C4-2B (cell line): ENCODE measurements at regions not wholly inside any gene's neighbourhood (a gene's known extent, or its start where the extent isn't known, plus 50 kb on each side); places are given as distances from the start of the nearest gene placed in this dataset.

Experiments used
- ZFX ChIP-seq: fragments of 450-650 bp; IDR thresholded peaks from 2 replicates; pipeline ENCODE4 v1.6.1; 2017
- TF ChIP-seq, protein P1 (sequence below): fragments of 450-650 bp; conservative IDR thresholded peaks from 2 replicates; pipeline ENCODE4 v1.5.1; 2017; ENCODE audit warnings: mild to moderate bottlenecking

DNA sequence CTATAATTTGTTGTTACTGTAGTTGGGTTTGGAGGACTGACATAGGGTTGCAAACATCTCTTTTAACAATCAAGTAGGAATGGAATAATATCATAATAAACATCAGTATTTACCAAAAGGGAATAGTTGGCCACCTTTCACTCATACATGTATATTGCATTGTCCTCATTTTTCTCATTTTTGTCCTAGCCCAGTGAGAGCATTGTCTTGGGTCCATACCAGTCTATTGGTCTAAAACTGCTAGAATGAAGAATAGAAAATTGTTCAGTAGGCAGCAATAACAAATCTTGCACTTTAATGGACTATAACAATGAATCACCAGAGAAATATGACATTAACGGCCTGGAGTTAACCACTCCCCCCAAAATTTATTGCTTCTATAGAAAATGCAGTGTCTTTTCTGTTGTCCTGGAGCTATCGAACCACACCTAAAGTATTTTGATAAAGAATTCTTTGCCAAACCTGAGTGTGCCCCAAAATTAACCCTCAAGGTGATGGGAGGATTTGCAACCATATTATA is 80.9 kb upstream of the IL33 start:
- TF ChIP-seq, protein P1, sequence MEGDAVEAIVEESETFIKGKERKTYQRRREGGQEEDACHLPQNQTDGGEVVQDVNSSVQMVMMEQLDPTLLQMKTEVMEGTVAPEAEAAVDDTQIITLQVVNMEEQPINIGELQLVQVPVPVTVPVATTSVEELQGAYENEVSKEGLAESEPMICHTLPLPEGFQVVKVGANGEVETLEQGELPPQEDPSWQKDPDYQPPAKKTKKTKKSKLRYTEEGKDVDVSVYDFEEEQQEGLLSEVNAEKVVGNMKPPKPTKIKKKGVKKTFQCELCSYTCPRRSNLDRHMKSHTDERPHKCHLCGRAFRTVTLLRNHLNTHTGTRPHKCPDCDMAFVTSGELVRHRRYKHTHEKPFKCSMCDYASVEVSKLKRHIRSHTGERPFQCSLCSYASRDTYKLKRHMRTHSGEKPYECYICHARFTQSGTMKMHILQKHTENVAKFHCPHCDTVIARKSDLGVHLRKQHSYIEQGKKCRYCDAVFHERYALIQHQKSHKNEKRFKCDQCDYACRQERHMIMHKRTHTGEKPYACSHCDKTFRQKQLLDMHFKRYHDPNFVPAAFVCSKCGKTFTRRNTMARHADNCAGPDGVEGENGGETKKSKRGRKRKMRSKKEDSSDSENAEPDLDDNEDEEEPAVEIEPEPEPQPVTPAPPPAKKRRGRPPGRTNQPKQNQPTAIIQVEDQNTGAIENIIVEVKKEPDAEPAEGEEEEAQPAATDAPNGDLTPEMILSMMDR, result no peak
- no peak for TF ChIP-seq ZFX
